Uterus (tissue), 2 donors: ENCODE measurements at regions not wholly inside any gene's neighbourhood (a gene's known extent, or its start where the extent isn't known, plus 50 kb on each side); places are given as distances from the start of the nearest gene placed in this dataset.

Experiments used
- CTCF ChIP-seq, 4 experiments: fragments of 200-600 bp in 2 of 4; fragments of 450-650 bp in 2 of 4; sonication (generic) in 2 of 4; IDR thresholded peaks; one replicate each; pipeline ENCODE4 v1.5.1; 2016 to 2019; ENCODE audit warnings: antibody characterized with exemption in 4 of 4, mild to moderate bottlenecking in 2 of 4, moderate library complexity in 1 of 4
- POLR2A ChIP-seq, 2 donors: fragments of 450-650 bp; IDR thresholded peaks; one replicate each; pipeline ENCODE4 v1.6.1; 2016; ENCODE audit warnings: antibody characterized with exemption in 2 of 2, mild to moderate bottlenecking in 1 of 2, moderate library complexity in 1 of 2

- TF ChIP-seq CTCF (IDR thresholded peaks at IDR 0.05) (no peak), POLR2A (IDR thresholded peaks at IDR 0.05) (no peak)
Measured at GRCh38 chr2:183604065-183604464, 479.8 kb downstream of the NUP35 start.
